ENCODE measurements at regions not wholly inside any gene's neighbourhood (a gene's known extent, or its start where the extent isn't known, plus 50 kb on each side); places are given as distances from the start of the nearest gene placed in this dataset.

GRCh38 chr3:46133285-46133684 is 74.8 kb downstream of the CCR1 start:
- no peak for TF ChIP-seq CTCF (IDR thresholded peaks at IDR 0.05; ENCODE audit: insufficient read depth, low read depth, low read length)
- TF ChIP-seq EZH2 (IDR thresholded peaks at IDR 0.05; ENCODE audit: insufficient read depth, low read length) = no peak

Measured in astrocyte (in vitro differentiated cells and primary cell).